IMR-90 (cell line): ENCODE measurements at regions not wholly inside any gene's neighbourhood (a gene's known extent, or its start where the extent isn't known, plus 50 kb on each side); places are given as distances from the start of the nearest gene placed in this dataset.

ENCODE experiments used
- ATAC-seq: fragments of 200-7000 bp; cut with Tn5 transposase; 2 replicates; pipeline ENCODE4 v1.9.1; 2020; ENCODE audit warnings: low read depth, mild to moderate bottlenecking, moderate library complexity
- BruUV-seq: library from RNA; stranded (reverse); fragments of 400-500 nt; replicated peaks from 2 replicates; lab custom pipeline; 2021; lab: Mats Ljungman, UMichigan
- CTCF ChIA-PET: fragments of 300-600 bp; formaldehyde crosslinking; extraction: SDS; loops from one replicate; lab custom pipeline; 2021; ENCODE audit warnings: antibody characterized with exemption; lab: Yijun Ruan, JAX
- POLR2A ChIA-PET: fragments of 300-600 bp; sonication (Branson Sonifier 250); formaldehyde crosslinking; loops from one replicate; lab custom pipeline; 2022; ENCODE audit warnings: antibody characterized with exemption; ENCODE audit not compliant: unreplicated experiment; lab: Charles Lee
- DNase-seq: peaks from one replicate; pipeline ENCODE4 v3.0.0; 2013
- H2AFZ ChIP-seq: replicated peaks from 2 replicates; pipeline ENCODE3; 2013; ENCODE audit warnings: low read length, mild to moderate bottlenecking; ENCODE audit not compliant: poor library complexity
- H2AK5ac ChIP-seq: 2 replicates; pipeline ENCODE4 v1.6.1; 2013; ENCODE audit warnings: low read depth, low read length, inconsistent platforms
- H2AK9ac ChIP-seq: replicated peaks from 2 replicates; pipeline ENCODE3; 2013; ENCODE audit warnings: mild to moderate bottlenecking, low read depth, low read length, moderate library complexity; ENCODE audit not compliant: poor library complexity
- H2BK120ac ChIP-seq: 2 replicates; pipeline ENCODE4 v1.6.1; 2013; ENCODE audit warnings: low read depth, low read length, inconsistent platforms
- H2BK15ac ChIP-seq: 3 replicates; pipeline ENCODE4 v1.6.1; 2013; ENCODE audit warnings: low read depth, low read length, inconsistent platforms
- H2BK20ac ChIP-seq: 2 replicates; pipeline ENCODE4 v1.6.1; 2013; ENCODE audit warnings: low read depth, mild to moderate bottlenecking, inconsistent platforms, low read length, moderate library complexity
- H2BK5ac ChIP-seq: 2 replicates; pipeline ENCODE4 v1.6.1; 2013; ENCODE audit warnings: mild to moderate bottlenecking, low read depth, low read length, inconsistent platforms; ENCODE audit not compliant: poor library complexity, severe bottlenecking
- H3K14ac ChIP-seq: replicated peaks from 2 replicates; pipeline ENCODE4 v1.6.1; 2013; ENCODE audit warnings: low read depth, low read length, inconsistent platforms
- H3K18ac ChIP-seq: 2 replicates; pipeline ENCODE4 v1.6.1; 2013; ENCODE audit warnings: low read depth, low read length, control low read depth
- H3K23ac ChIP-seq: 2 replicates; pipeline ENCODE4 v1.6.1; 2013; ENCODE audit warnings: low read depth, low read length, inconsistent platforms
- H3K27ac ChIP-seq: 2 replicates; pipeline ENCODE4 v1.5.1; 2013; ENCODE audit warnings: mild to moderate bottlenecking, control low read depth, low read length; ENCODE audit not compliant: insufficient read depth
- H3K27me3 ChIP-seq: 2 replicates; pipeline ENCODE4 v1.6.1; 2013; ENCODE audit warnings: low read length; ENCODE audit not compliant: control insufficient read depth, insufficient read depth
- H3K36me3 ChIP-seq: 2 replicates; pipeline ENCODE4 v1.6.1; 2013; ENCODE audit warnings: low read length, mixed read lengths; ENCODE audit not compliant: control insufficient read depth, insufficient read depth
- H3K4ac ChIP-seq: 2 replicates; pipeline ENCODE4 v1.6.1; 2013; ENCODE audit warnings: low read depth, low read length, inconsistent platforms
- H3K4me1 ChIP-seq: 2 replicates; pipeline ENCODE4 v1.6.1; 2013; ENCODE audit warnings: low read length, mixed read lengths; ENCODE audit not compliant: control insufficient read depth, insufficient read depth
- H3K4me2 ChIP-seq: 2 replicates; pipeline ENCODE4 v1.6.1; 2013; ENCODE audit warnings: low read depth, mild to moderate bottlenecking, control low read depth, low read length, moderate library complexity
- H3K4me3 ChIP-seq: 2 replicates; pipeline ENCODE4 v1.5.1; 2013; ENCODE audit warnings: low read depth, mild to moderate bottlenecking, control low read depth, low read length, moderate library complexity; ENCODE audit not compliant: insufficient read depth
- H3K56ac ChIP-seq: 2 replicates; pipeline ENCODE4 v1.6.1; 2013; ENCODE audit warnings: low read length, inconsistent platforms; ENCODE audit not compliant: insufficient read depth; ENCODE audit errors: extremely low read depth
- H3K79me1 ChIP-seq, 2 experiments: 2 replicates each; pipeline ENCODE4 v1.6.1; 2013; ENCODE audit warnings: low read length in 2 of 2, inconsistent platforms in 1 of 2, low read depth in 1 of 2
- H3K9ac ChIP-seq: 2 replicates; pipeline ENCODE4 v1.6.1; 2013; ENCODE audit warnings: low read depth, low read length, control low read depth
- H3K9me1 ChIP-seq: 2 replicates; pipeline ENCODE4 v1.6.1; 2013; ENCODE audit warnings: low read length, inconsistent platforms; ENCODE audit not compliant: insufficient read depth
- H3K9me3 ChIP-seq: 2 replicates; pipeline ENCODE4 v1.6.1; 2013; ENCODE audit warnings: low read length; ENCODE audit not compliant: control insufficient read depth, insufficient read depth
- H4K20me1 ChIP-seq: 2 replicates; pipeline ENCODE4 v1.6.1; 2013; ENCODE audit warnings: low read length, inconsistent platforms; ENCODE audit not compliant: insufficient read depth
- H4K5ac ChIP-seq: 2 replicates; pipeline ENCODE4 v1.6.1; 2013; ENCODE audit warnings: mild to moderate bottlenecking, low read depth, low read length, control low read depth
- H4K8ac ChIP-seq, 2 experiments: 2 replicates each; pipeline ENCODE4 v1.6.1; 2013; ENCODE audit warnings: low read depth in 2 of 2, low read length in 2 of 2, control low read depth in 1 of 2, inconsistent platforms in 1 of 2
- H4K91ac ChIP-seq: 2 replicates; pipeline ENCODE4 v1.6.1; 2013; ENCODE audit warnings: low read depth, low read length, inconsistent platforms; ENCODE audit not compliant: insufficient read depth
- CEBPB ChIP-seq: IDR thresholded peaks from 2 replicates; pipeline ENCODE4 v1.6.1; 2012; ENCODE audit warnings: low read depth, low read length, improper control_type of control experiment
- MAFK ChIP-seq: IDR thresholded peaks from 2 replicates; pipeline ENCODE4 v1.6.1; 2012; ENCODE audit warnings: low read depth, low read length, improper control_type of control experiment
- MXI1 ChIP-seq: IDR thresholded peaks from 2 replicates; pipeline ENCODE4 v1.6.1; 2012; ENCODE audit warnings: low read depth, mild to moderate bottlenecking, low read length, moderate library complexity, borderline replicate concordance
- SMC3 ChIP-seq: fragments of 150-350 bp; IDR thresholded peaks from 2 replicates; pipeline ENCODE4 v1.6.1; 2016; ENCODE audit warnings: low read depth, mild to moderate bottlenecking, antibody characterized with exemption, low read length, moderate library complexity
- dilution Hi-C: fragments of 300-500 bp; cut with HindIII; formaldehyde crosslinking; loops from one replicate; pipeline ENCODE4 v1.14.3; 2018; ENCODE audit warnings: low sequenced_read_pairs; ENCODE audit not compliant: unreplicated experiment
- in situ Hi-C: fragments of 300-500 bp; cut with MboI; formaldehyde crosslinking; loops from 3 replicates; pipeline ENCODE4 v1.14.3; 2019; ENCODE audit warnings: low sequenced_read_pairs, inconsistent platforms, mixed read lengths
- intact Hi-C: fragments of 100-400 bp; cut with micrococcal nuclease; formaldehyde crosslinking; loops from 2 replicates; pipeline ENCODE4 v1.10.0; 2022
- TF ChIP-seq, protein P1 (sequence below): fragments of 150-350 bp; IDR thresholded peaks from 2 replicates; pipeline ENCODE4 v1.6.1; 2016; ENCODE audit warnings: low read depth, mild to moderate bottlenecking, low read length, moderate library complexity, borderline replicate concordance

DNA sequence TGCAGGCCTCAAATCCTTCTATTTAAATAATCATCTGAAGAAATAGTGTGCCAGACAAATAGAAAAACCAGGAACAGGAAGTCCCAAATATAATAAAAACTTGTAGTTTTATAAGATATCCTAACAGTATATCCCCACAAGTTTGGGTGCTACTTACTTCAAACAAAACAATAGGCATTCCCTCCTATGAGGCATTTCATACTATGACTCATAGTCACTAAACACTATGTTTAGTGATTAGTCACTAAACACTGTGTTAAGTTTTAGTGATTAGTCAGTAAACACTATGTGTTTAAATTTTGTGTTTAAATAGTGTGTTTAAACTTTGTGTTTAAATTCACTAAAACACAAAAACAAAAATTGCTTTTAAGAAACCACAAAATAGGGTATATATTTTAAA is 407.0 kb upstream of the CDH19 start:
- Histone ChIP-seq H3K27ac (no peak overlapping the region), H3K4me2 (no peak overlapping the region), H4K91ac (no peak overlapping the region), H4K20me1 (no peaks in the 10 kb centered on the region), H3K9me1 (no peaks in the 10 kb centered on the region), H2BK20ac (no peak overlapping the region), H2AK5ac (no peak overlapping the region), H3K18ac (no peak overlapping the region), H4K5ac (no peak overlapping the region), H2BK120ac (no peak overlapping the region), H3K9ac (no peak overlapping the region), H3K4me1 (no peaks in the 10 kb centered on the region), H2BK15ac (no peak overlapping the region), H3K9me3 (peaks cover 3% of the 10 kb centered on the region), H3K56ac (no peak overlapping the region), H3K4ac (no peak overlapping the region), H3K79me1 (no peaks in the 10 kb centered on the region), H4K8ac (no peak overlapping the region), H3K27me3 (no peaks in the 10 kb centered on the region), H2AK9ac (no peak overlapping the region), H2AFZ (no peak overlapping the region), H3K14ac (no peak overlapping the region), H3K23ac (no peak overlapping the region), H2BK5ac (no peak overlapping the region), H3K4me3 (no peak overlapping the region), H3K36me3 (no peaks in the 10 kb centered on the region)
- TF ChIP-seq, protein P1, sequence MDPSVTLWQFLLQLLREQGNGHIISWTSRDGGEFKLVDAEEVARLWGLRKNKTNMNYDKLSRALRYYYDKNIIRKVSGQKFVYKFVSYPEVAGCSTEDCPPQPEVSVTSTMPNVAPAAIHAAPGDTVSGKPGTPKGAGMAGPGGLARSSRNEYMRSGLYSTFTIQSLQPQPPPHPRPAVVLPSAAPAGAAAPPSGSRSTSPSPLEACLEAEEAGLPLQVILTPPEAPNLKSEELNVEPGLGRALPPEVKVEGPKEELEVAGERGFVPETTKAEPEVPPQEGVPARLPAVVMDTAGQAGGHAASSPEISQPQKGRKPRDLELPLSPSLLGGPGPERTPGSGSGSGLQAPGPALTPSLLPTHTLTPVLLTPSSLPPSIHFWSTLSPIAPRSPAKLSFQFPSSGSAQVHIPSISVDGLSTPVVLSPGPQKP, result no peak
- no peak for TF ChIP-seq MAFK
- no peak for TF ChIP-seq SMC3
- no peak for TF ChIP-seq MXI1
- no peak for TF ChIP-seq CEBPB
- ChIA-PET POLR2A (interaction anchor here (0.6 kb wide), 1 partner anchor 1272 kb away, joined by 3 read pairs; no protein-coding TSS in a partner anchor), CTCF (no interaction called here)
- intact Hi-C loops, result no loop called here
- BruUV-seq, result no TSS peak
- DNase-seq (no peak), ATAC-seq (no peak)
- dilution Hi-C loops, result no loop called here
- in situ Hi-C loops, result no loop called here
